Ishikawa (cell line): ENCODE measurements at regions not wholly inside any gene's neighbourhood (a gene's known extent, or its start where the extent isn't known, plus 50 kb on each side); places are given as distances from the start of the nearest gene placed in this dataset.

ENCODE experiments used
- CEBPB ChIP-seq: IDR thresholded peaks from 2 replicates; pipeline ENCODE4 v1.6.1; 2012
- CREB1 ChIP-seq: IDR thresholded peaks from 2 replicates; pipeline ENCODE4 v1.6.1; 2012; ENCODE audit warnings: low read depth
- EGR1 ChIP-seq: IDR thresholded peaks from 2 replicates; pipeline ENCODE4 v1.6.1; 2012
- EP300 ChIP-seq: IDR thresholded peaks from 2 replicates; pipeline ENCODE4 v1.6.1; 2012; ENCODE audit warnings: borderline replicate concordance
- FOXM1 ChIP-seq: IDR thresholded peaks from 2 replicates; pipeline ENCODE4 v1.6.1; 2012; ENCODE audit warnings: low read depth, borderline replicate concordance
- NFIC ChIP-seq: IDR thresholded peaks from 2 replicates; pipeline ENCODE4 v1.6.1; 2012
- RAD21 ChIP-seq: IDR thresholded peaks from 2 replicates; pipeline ENCODE4 v1.6.1; 2012; ENCODE audit warnings: low read depth
- TAF1 ChIP-seq: IDR thresholded peaks from 2 replicates; pipeline ENCODE4 v1.6.1; 2012; ENCODE audit warnings: low read depth, mild to moderate bottlenecking
- TCF12 ChIP-seq: IDR thresholded peaks from 2 replicates; pipeline ENCODE4 v1.6.1; 2012; ENCODE audit warnings: low read depth
- TEAD4 ChIP-seq: IDR thresholded peaks from 2 replicates; pipeline ENCODE4 v1.6.1; 2012
- YY1 ChIP-seq: IDR thresholded peaks from 2 replicates; pipeline ENCODE4 v1.6.1; 2012; ENCODE audit warnings: low read depth
- ZBTB7A ChIP-seq: IDR thresholded peaks from 2 replicates; pipeline ENCODE4 v1.6.1; 2012; ENCODE audit warnings: low read depth
- TF ChIP-seq, protein P1 (sequence below): IDR thresholded peaks from 2 replicates; pipeline ENCODE4 v1.6.1; 2012
- TF ChIP-seq, protein P2 (sequence below): IDR thresholded peaks from 2 replicates; pipeline ENCODE4 v1.6.1; 2012
- TF ChIP-seq, protein P3 (sequence below): IDR thresholded peaks from 2 replicates; pipeline ENCODE4 v1.6.1; 2012; ENCODE audit warnings: low read depth, mild to moderate bottlenecking

DNA sequence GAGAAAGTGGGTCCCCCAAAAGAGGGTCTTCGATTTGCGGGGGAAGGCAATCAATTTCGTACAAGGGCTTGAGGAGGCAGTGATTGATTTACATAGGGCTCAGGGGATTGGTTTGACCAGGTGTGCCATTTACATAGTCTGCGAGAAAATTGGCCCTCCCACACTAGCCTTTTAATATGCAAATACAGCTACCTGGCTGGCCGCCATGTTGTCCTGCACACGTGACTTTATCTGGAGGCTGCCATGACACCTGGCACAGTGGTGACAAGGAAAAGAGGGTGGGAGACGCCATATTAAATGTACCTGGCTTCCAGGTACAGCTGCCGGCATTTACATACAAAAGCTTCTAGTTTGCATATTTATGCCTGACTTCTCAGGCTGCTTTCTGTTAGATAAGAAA is 1577.2 kb upstream of the LRRTM3 start:
- TF ChIP-seq YY1 = no peak

DNA sequence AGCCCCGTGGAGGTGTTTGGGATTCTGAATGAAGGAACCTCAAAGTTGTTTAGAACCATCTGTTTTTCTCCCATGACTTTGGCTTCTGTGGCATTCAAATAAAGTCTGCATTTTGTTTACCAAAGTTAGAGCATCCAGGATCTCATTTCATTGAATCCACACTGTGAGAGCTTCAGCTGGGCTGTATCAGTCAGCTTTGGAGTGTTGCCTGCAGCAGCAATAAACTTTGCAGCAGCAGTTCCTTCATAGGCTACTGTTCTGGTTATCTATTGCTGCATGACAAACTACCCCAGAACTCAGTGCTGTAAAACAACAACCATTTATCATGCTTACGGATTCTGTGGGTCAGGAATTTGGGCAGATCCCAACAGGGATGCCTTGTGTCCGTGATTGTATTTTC is 1575.2 kb upstream of the LRRTM3 start:
- TF ChIP-seq, protein P1, sequence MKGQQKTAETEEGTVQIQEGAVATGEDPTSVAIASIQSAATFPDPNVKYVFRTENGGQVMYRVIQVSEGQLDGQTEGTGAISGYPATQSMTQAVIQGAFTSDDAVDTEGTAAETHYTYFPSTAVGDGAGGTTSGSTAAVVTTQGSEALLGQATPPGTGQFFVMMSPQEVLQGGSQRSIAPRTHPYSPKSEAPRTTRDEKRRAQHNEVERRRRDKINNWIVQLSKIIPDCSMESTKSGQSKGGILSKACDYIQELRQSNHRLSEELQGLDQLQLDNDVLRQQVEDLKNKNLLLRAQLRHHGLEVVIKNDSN = no peak
- no peak for TF ChIP-seq EGR1
- no peak for TF ChIP-seq ZBTB7A
- no peak for TF ChIP-seq TAF1
- TF ChIP-seq TCF12 = no peak
- TF ChIP-seq EP300 = no peak
- TF ChIP-seq, protein P2, sequence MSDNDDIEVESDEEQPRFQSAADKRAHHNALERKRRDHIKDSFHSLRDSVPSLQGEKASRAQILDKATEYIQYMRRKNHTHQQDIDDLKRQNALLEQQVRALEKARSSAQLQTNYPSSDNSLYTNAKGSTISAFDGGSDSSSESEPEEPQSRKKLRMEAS = no peak
- TF ChIP-seq CREB1 = no peak
- no peak for TF ChIP-seq RAD21
- no peak for TF ChIP-seq NFIC
- no peak for TF ChIP-seq YY1
- TF ChIP-seq FOXM1 = no peak
- TF ChIP-seq, protein P3, sequence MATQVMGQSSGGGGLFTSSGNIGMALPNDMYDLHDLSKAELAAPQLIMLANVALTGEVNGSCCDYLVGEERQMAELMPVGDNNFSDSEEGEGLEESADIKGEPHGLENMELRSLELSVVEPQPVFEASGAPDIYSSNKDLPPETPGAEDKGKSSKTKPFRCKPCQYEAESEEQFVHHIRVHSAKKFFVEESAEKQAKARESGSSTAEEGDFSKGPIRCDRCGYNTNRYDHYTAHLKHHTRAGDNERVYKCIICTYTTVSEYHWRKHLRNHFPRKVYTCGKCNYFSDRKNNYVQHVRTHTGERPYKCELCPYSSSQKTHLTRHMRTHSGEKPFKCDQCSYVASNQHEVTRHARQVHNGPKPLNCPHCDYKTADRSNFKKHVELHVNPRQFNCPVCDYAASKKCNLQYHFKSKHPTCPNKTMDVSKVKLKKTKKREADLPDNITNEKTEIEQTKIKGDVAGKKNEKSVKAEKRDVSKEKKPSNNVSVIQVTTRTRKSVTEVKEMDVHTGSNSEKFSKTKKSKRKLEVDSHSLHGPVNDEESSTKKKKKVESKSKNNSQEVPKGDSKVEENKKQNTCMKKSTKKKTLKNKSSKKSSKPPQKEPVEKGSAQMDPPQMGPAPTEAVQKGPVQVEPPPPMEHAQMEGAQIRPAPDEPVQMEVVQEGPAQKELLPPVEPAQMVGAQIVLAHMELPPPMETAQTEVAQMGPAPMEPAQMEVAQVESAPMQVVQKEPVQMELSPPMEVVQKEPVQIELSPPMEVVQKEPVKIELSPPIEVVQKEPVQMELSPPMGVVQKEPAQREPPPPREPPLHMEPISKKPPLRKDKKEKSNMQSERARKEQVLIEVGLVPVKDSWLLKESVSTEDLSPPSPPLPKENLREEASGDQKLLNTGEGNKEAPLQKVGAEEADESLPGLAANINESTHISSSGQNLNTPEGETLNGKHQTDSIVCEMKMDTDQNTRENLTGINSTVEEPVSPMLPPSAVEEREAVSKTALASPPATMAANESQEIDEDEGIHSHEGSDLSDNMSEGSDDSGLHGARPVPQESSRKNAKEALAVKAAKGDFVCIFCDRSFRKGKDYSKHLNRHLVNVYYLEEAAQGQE = no peak
- TF ChIP-seq TEAD4 = no peak
- TF ChIP-seq CEBPB = no peak

DNA sequence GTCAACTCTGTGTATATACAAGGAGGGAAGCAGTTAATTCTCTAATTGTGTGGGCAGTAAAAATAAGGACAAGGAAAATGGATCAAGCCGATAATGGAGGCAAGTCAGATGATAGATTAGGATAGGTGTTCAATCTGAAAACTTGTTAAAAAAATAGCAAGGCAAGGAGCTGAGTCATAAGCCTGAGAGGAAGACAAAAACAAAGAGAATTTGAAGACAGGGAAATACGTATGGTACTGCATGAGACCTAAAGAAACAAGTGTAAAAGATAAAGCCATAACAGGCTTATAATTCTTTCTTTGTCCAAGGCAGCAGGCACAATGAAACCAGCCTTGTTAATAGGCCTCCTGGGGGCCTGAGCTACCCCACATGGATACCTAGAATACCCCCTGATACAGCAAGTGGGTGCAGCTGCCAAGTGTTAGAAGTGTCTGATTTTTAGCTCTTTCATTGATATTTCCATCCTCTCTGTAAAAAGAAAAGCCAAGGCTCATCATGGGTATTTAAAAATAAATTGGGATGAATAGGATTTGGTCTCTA is 1570.6 kb upstream of the LRRTM3 start:
- TF ChIP-seq NFIC (no peak), EP300 (no peak), TCF12 (no peak)
- TF ChIP-seq, protein P1 = no peak
- TF ChIP-seq, protein P3 = no peak

DNA sequence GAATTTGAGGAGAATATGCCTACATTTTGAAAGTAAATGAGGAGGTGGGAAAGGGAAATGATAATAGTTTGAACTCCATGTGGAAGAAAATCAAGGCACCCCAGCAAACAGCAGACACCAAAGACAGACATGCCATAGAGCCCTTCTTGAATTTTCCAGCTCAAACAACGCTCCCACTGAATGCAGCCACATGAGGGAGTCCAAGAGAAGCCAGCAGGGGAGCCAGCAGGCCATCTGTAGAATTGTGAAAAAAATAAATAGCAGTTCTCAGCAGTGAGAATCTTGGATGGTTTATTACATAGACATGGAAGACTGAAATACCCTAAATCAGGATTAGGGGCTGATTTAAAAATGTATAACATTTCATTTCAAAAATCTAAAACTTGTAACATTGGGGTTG is 1567.3 kb upstream of the LRRTM3 start:
- peak; percentile 41 for TF ChIP-seq RAD21
- TF ChIP-seq, protein P2 = no peak

DNA sequence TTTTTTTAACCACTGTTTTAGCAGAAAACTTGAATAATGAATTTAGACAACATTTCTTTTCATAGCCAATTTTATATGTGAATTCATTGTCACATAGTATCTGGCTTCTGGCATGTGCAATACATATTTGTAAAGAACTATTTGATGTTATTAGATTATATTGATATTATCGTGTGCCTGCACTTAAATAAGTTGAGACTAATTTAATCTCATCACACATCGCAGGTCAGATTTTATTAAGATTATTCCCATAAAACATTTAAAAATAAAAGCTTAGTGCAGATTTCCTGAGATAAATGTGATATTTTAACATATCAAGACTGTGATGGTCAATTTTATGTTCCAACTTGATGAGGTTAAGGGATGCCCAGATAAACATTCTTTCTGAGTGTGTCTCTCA is 1565.3 kb upstream of the LRRTM3 start:
- TF ChIP-seq TAF1 (no peak), TCF12 (no peak), ZBTB7A (no peak), YY1 (no peak), RAD21 (no peak), CEBPB (no peak), FOXM1 (no peak), EGR1 (no peak), CREB1 (no peak)
- TF ChIP-seq, protein P3 = no peak
- TF ChIP-seq, protein P2 = no peak
